ENCODE measurements at regions not wholly inside any gene's neighbourhood (a gene's known extent, or its start where the extent isn't known, plus 50 kb on each side); places are given as distances from the start of the nearest gene placed in this dataset.

GRCh38 chr13:78907006-78907405, 248.1 kb upstream of the OBI1 start:
- DNase-seq (ENCODE audit: low spot score) (no peak), ATAC-seq (no peak)
- POLR2A ChIA-PET, result no interaction called here
- Mint-ChIP-seq H3K27me3 (ENCODE audit: low read depth) (peaks cover 8% of the 10 kb centered on the region), H3K36me3 (no peaks in the 10 kb centered on the region), H3K4me3 (no peak overlapping the region), H3K27ac (no peak overlapping the region), H3K9me3 (no peaks in the 10 kb centered on the region; the same call in 1 of the 2 replicates), H3K4me1 (no peaks in the 10 kb centered on the region)
- TF ChIP-seq CBFB (CRISPR knock-in tag; IDR thresholded peaks at IDR 0.05; ENCODE audit: low read depth), result no peak
- no peak for TF ChIP-seq IRF2 (CRISPR knock-in tag; IDR thresholded peaks at IDR 0.05; ENCODE audit: borderline replicate concordance, low read depth)
- TF ChIP-seq ZNF121 (CRISPR knock-in tag; IDR thresholded peaks at IDR 0.05), result no peak
- TF ChIP-seq OVOL2 (CRISPR knock-in tag; IDR thresholded peaks at IDR 0.05; ENCODE audit: borderline replicate concordance), result no peak
- TF ChIP-seq AR (CRISPR knock-in tag; IDR thresholded peaks at IDR 0.05), result no peak
- no peak for TF ChIP-seq CTCF (IDR thresholded peaks at IDR 0.05)
- no peak for TF ChIP-seq ETV6 (CRISPR knock-in tag; IDR thresholded peaks at IDR 0.05)
- TF ChIP-seq ZNF425 (CRISPR knock-in tag; conservative IDR thresholded peaks at IDR 0.05), result no peak
- TF ChIP-seq ZNF263 (CRISPR knock-in tag; IDR thresholded peaks at IDR 0.05; ENCODE audit: low read depth), result no peak
- CTCF ChIA-PET, result no interaction called here

- no peak overlapping the region for H3K4me3 Mint-ChIP-seq
- no peaks in the 10 kb centered on the region for H3K36me3 Mint-ChIP-seq
- CTCF ChIA-PET, result no interaction called here
- POLR2A ChIA-PET, result no interaction called here
- no peak for ATAC-seq
- no peak overlapping the region for H3K27ac Mint-ChIP-seq
- no peaks in the 10 kb centered on the region; the same call in 1 of the 2 replicates for H3K27me3 Mint-ChIP-seq (ENCODE audit: low read depth)
- H3K4me1 Mint-ChIP-seq, result no peaks in the 10 kb centered on the region
- peaks cover 3% of the 10 kb centered on the region; the same call in 1 of the 2 replicates for H3K9me3 Mint-ChIP-seq
- no peak for DNase-seq (ENCODE audit: low spot score)
- no peak for TF ChIP-seq NFYB (CRISPR knock-in tag; conservative IDR thresholded peaks at IDR 0.05; ENCODE audit: low read depth)
- TF ChIP-seq USF2 (CRISPR knock-in tag; IDR thresholded peaks at IDR 0.05), result no peak
- no peak for TF ChIP-seq ZNF138 (CRISPR knock-in tag; conservative IDR thresholded peaks at IDR 0.05)
- no peak for TF ChIP-seq PREB (CRISPR knock-in tag; IDR thresholded peaks at IDR 0.05; ENCODE audit: borderline replicate concordance)
- no peak for TF ChIP-seq PRDM15 (CRISPR knock-in tag; IDR thresholded peaks at IDR 0.05)
- no peak for TF ChIP-seq ZSCAN18 (CRISPR knock-in tag; IDR thresholded peaks at IDR 0.05)
- TF ChIP-seq ZNF281 (CRISPR knock-in tag; IDR thresholded peaks at IDR 0.05), result no peak
- no peak for TF ChIP-seq ZNF121 (CRISPR knock-in tag; IDR thresholded peaks at IDR 0.05)
- TF ChIP-seq NFE2L1 (CRISPR knock-in tag; IDR thresholded peaks at IDR 0.05), result no peak
Observed at GRCh38 chr13:78897200-78897599, 238.2 kb upstream of the OBI1 start.
